SU-DHL-6 (cell line): ENCODE measurements at regions not wholly inside any gene's neighbourhood (a gene's known extent, or its start where the extent isn't known, plus 50 kb on each side); places are given as distances from the start of the nearest gene placed in this dataset.

Experiments
- H2AFZ ChIP-seq: fragments of 200-600 bp; sonication (generic); 2 replicates; pipeline ENCODE4 v1.6.1; 2014; ENCODE audit warnings: low read depth, mild to moderate bottlenecking, moderate library complexity, mixed read lengths, antibody characterized with exemption, low read length; ENCODE audit not compliant: severe bottlenecking
- H3F3A ChIP-seq: fragments of 200-600 bp; shearing (Covaris generic); 2 replicates; pipeline ENCODE4 v1.6.0; 2016; ENCODE audit warnings: antibody characterized with exemption, mild to moderate bottlenecking; ENCODE audit not compliant: insufficient read depth
- H3K27ac ChIP-seq: fragments of 200-600 bp; sonication (generic); 2 replicates; pipeline ENCODE4 v1.5.1; 2016; ENCODE audit warnings: low read depth, mild to moderate bottlenecking, low read length, moderate library complexity, mixed read lengths
- H3K27me3 ChIP-seq: fragments of 200-600 bp; sonication (generic), shearing (Covaris generic); 2 replicates; pipeline ENCODE4 v1.6.0; 2014; ENCODE audit warnings: mild to moderate bottlenecking, low read length
- H3K36me3 ChIP-seq: fragments of 200-600 bp; sonication (generic); 2 replicates; pipeline ENCODE4 v1.6.1; 2014; ENCODE audit warnings: mild to moderate bottlenecking, low read length, mixed read lengths
- H3K4me2 ChIP-seq: fragments of 300-600, 200-600 bp; shearing (Covaris generic), sonication (generic); 2 replicates; pipeline ENCODE4 v1.6.0; 2014; ENCODE audit warnings: low read length, low read depth, mild to moderate bottlenecking; ENCODE audit not compliant: poor library complexity, severe bottlenecking
- H3K4me3 ChIP-seq: fragments of 200-600 bp; sonication (generic); 2 replicates; pipeline ENCODE4 v1.5.1; 2014; ENCODE audit warnings: antibody characterized with exemption, low read length, mild to moderate bottlenecking, mixed read lengths; ENCODE audit not compliant: insufficient read depth, poor library complexity, severe bottlenecking
- H3K79me2 ChIP-seq: fragments of 200-600 bp; sonication (generic); 2 replicates; pipeline ENCODE4 v1.6.1; 2014; ENCODE audit warnings: mild to moderate bottlenecking, low read length, moderate library complexity; ENCODE audit not compliant: insufficient read depth
- H3K9ac ChIP-seq: fragments of 200-600 bp; sonication (generic); 2 replicates; pipeline ENCODE4 v1.7.0; 2014; ENCODE audit warnings: mild to moderate bottlenecking, low read length
- H3K9me2 ChIP-seq: fragments of 200-600 bp; sonication (generic); replicated peaks from 2 replicates; pipeline ENCODE4 v1.6.1; 2014; ENCODE audit warnings: low read length; ENCODE audit not compliant: insufficient read depth
- H3K9me3 ChIP-seq: fragments of 200-600 bp; sonication (generic); 2 replicates; pipeline ENCODE4 v1.6.1; 2014; ENCODE audit warnings: low read length, mixed read lengths; ENCODE audit not compliant: insufficient read depth
- H4K20me1 ChIP-seq: fragments of 200-600 bp; sonication (generic); 2 replicates; pipeline ENCODE4 v1.6.1; 2014; ENCODE audit warnings: low read depth, mild to moderate bottlenecking, antibody characterized with exemption, low read length, moderate library complexity, mixed read lengths
- EZH2phosphoT487 ChIP-seq: fragments of 200-600 bp; sonication (generic), shearing (Covaris generic); conservative IDR thresholded peaks from 2 replicates; pipeline ENCODE4 v1.6.1; 2018; ENCODE audit warnings: mild to moderate bottlenecking, antibody characterized with exemption, low read length, moderate library complexity, mixed read lengths
- TF ChIP-seq, protein P1 (sequence below): fragments of 200-600 bp; sonication (generic); IDR thresholded peaks from one replicate; pipeline ENCODE4 v1.5.1; 2017; ENCODE audit warnings: antibody characterized with exemption, mild to moderate bottlenecking, low read length, moderate library complexity; ENCODE audit not compliant: insufficient read depth, poor library complexity, severe bottlenecking

DNA sequence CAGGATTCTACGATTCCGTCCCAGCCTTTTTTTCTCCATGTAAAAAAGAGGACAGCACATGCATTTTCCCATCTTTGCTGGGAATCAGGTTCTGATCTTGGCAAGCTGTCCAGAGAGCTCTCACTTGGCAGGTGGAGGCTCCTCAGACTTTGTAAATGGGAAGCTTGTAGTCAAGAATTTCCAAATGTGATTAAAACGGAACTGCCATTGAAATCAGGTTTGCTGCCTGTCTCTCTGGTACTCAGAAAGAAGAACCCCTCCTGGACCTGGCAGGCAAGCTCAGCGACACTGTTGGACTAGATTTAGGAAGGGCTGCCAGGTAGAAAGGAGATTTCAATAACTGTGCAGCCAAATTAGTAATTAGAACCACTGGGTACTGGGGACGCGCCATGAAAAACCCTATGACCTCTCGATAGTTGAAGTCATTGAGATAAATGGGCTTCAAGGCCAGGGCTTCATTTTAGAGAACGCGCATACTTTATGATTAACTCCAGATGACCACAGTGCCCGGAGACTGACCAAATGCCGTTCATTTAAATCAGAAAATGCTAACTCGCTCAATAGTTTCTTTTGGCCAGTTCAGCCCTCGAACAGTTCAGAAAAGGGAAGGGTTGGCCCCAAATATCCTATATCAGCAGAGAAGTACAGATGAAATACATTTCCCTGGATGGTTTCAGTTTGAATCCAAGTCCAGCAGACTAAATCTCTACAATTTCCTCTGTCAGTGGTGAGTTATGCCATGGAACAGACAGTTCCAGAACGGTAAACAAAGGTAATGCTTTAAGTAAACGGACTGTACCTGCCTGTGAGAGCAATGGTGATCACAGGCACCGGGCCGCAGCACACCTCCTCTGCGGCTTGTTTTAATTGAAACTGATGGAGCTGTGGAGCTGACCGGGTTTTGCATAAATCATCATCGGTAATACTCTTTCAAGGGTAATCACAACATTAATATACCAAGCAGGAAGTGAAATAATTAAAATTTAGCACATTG is 517.4 kb downstream of the RFC3 start:
- Histone ChIP-seq H3K9me2 (no peaks in the 10 kb centered on the region), H3K27me3 (no peaks in the 10 kb centered on the region), H2AFZ (no peak overlapping the region), H3F3A (no peaks in the 10 kb centered on the region), H3K36me3 (no peaks in the 10 kb centered on the region), H3K9ac (no peak overlapping the region), H3K27ac (no peak overlapping the region), H4K20me1 (no peaks in the 10 kb centered on the region), H3K79me2 (no peaks in the 10 kb centered on the region), H3K9me3 (0 out of 2 replicates have a peak, but pooled peaks cover 9% of the 10 kb centered on the region), H3K4me3 (no peak overlapping the region), H3K4me2 (no peak overlapping the region)
- no peak for TF ChIP-seq EZH2phosphoT487
- TF ChIP-seq, protein P1, sequence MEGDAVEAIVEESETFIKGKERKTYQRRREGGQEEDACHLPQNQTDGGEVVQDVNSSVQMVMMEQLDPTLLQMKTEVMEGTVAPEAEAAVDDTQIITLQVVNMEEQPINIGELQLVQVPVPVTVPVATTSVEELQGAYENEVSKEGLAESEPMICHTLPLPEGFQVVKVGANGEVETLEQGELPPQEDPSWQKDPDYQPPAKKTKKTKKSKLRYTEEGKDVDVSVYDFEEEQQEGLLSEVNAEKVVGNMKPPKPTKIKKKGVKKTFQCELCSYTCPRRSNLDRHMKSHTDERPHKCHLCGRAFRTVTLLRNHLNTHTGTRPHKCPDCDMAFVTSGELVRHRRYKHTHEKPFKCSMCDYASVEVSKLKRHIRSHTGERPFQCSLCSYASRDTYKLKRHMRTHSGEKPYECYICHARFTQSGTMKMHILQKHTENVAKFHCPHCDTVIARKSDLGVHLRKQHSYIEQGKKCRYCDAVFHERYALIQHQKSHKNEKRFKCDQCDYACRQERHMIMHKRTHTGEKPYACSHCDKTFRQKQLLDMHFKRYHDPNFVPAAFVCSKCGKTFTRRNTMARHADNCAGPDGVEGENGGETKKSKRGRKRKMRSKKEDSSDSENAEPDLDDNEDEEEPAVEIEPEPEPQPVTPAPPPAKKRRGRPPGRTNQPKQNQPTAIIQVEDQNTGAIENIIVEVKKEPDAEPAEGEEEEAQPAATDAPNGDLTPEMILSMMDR = no peak

DNA sequence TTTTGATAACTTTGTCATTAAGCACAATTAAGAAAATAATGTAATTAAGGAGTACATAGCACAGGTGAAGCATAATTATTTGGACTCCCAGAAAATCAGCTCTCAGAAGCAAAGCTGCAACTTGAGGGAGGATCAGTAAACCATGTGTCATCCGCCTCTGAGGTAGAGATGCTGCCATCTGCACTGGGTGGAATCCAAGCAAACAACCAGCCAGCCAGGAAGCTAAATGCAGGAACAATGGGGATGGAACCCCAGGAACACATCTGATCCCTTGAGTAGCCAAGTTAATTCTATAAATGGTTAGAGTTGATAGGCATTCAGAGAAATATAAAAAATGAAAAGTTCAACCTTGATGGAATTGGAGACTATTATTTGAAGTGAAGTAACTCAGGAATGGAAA is 520.2 kb downstream of the RFC3 start:
- H3K9me2 ChIP-seq = no peaks in the 10 kb centered on the region
- no peak overlapping the region for H2AFZ ChIP-seq
- no peaks in the 10 kb centered on the region for H3K27me3 ChIP-seq
- H3K4me3 ChIP-seq = no peak overlapping the region
- no peak overlapping the region for H3K4me2 ChIP-seq
- H3K27ac ChIP-seq = no peak overlapping the region
- no peaks in the 10 kb centered on the region for H3K36me3 ChIP-seq
- TF ChIP-seq, protein P1 = no peak
- TF ChIP-seq EZH2phosphoT487 = no peak
- H3F3A ChIP-seq = no peaks in the 10 kb centered on the region
- no peaks in the 10 kb centered on the region for H3K79me2 ChIP-seq
- 0 out of 2 replicates have a peak, but pooled peaks cover 4% of the 10 kb centered on the region for H3K9me3 ChIP-seq
- no peak overlapping the region for H3K9ac ChIP-seq
- no peaks in the 10 kb centered on the region for H4K20me1 ChIP-seq

DNA sequence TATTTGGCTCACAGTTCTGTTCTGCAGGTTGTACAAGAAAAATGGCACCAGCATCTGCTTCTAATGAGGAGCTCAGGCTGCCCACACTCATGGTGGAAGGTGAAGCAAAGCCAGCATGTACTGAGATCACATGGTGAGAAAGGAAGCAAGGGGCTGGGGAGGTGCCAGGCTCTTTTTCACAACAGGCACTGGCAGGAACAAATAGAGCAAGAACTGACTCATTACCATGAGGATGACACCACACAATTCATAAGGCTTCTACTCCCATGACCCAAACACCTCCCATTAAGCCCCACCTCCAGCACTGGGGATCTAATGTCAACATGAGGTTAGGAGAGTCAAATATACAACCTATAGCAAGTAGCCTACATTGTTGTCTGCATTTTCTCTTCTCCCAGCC is 522.6 kb downstream of the RFC3 start:
- H3K4me3 ChIP-seq = no peak overlapping the region
- H2AFZ ChIP-seq = no peak overlapping the region
- no peak overlapping the region for H3K9ac ChIP-seq
- no peaks in the 10 kb centered on the region for H4K20me1 ChIP-seq
- H3K27ac ChIP-seq = no peak overlapping the region
- H3K27me3 ChIP-seq = no peaks in the 10 kb centered on the region
- no peaks in the 10 kb centered on the region for H3K79me2 ChIP-seq
- H3F3A ChIP-seq = no peaks in the 10 kb centered on the region
- no peak overlapping the region for H3K4me2 ChIP-seq
- 0 out of 2 replicates have a peak, but pooled peaks cover 4% of the 10 kb centered on the region for H3K9me3 ChIP-seq
- H3K36me3 ChIP-seq = no peaks in the 10 kb centered on the region
- H3K9me2 ChIP-seq = no peaks in the 10 kb centered on the region
- TF ChIP-seq, protein P1 = no peak
- TF ChIP-seq EZH2phosphoT487 = no peak
